IMR-90 (cell line): ENCODE measurements at regions not wholly inside any gene's neighbourhood (a gene's known extent, or its start where the extent isn't known, plus 50 kb on each side); places are given as distances from the start of the nearest gene placed in this dataset.

ENCODE experiments used
- ATAC-seq: fragments of 200-7000 bp; cut with Tn5 transposase; 2 replicates; pipeline ENCODE4 v1.9.1; 2020; ENCODE audit warnings: low read depth, mild to moderate bottlenecking, moderate library complexity
- BruUV-seq: library from RNA; stranded (reverse); fragments of 400-500 nt; replicated peaks from 2 replicates; lab custom pipeline; 2021; lab: Mats Ljungman, UMichigan
- CTCF ChIA-PET: fragments of 300-600 bp; formaldehyde crosslinking; extraction: SDS; loops from one replicate; lab custom pipeline; 2021; ENCODE audit warnings: antibody characterized with exemption; lab: Yijun Ruan, JAX
- POLR2A ChIA-PET: fragments of 300-600 bp; sonication (Branson Sonifier 250); formaldehyde crosslinking; loops from one replicate; lab custom pipeline; 2022; ENCODE audit warnings: antibody characterized with exemption; ENCODE audit not compliant: unreplicated experiment; lab: Charles Lee
- DNase-seq: peaks from one replicate; pipeline ENCODE4 v3.0.0; 2013
- H2AFZ ChIP-seq: replicated peaks from 2 replicates; pipeline ENCODE3; 2013; ENCODE audit warnings: low read length, mild to moderate bottlenecking; ENCODE audit not compliant: poor library complexity
- H2AK5ac ChIP-seq: 2 replicates; pipeline ENCODE4 v1.6.1; 2013; ENCODE audit warnings: low read depth, low read length, inconsistent platforms
- H2AK9ac ChIP-seq: replicated peaks from 2 replicates; pipeline ENCODE3; 2013; ENCODE audit warnings: mild to moderate bottlenecking, low read depth, low read length, moderate library complexity; ENCODE audit not compliant: poor library complexity
- H2BK120ac ChIP-seq: 2 replicates; pipeline ENCODE4 v1.6.1; 2013; ENCODE audit warnings: low read depth, low read length, inconsistent platforms
- H2BK15ac ChIP-seq: 3 replicates; pipeline ENCODE4 v1.6.1; 2013; ENCODE audit warnings: low read depth, low read length, inconsistent platforms
- H2BK20ac ChIP-seq: 2 replicates; pipeline ENCODE4 v1.6.1; 2013; ENCODE audit warnings: low read depth, mild to moderate bottlenecking, inconsistent platforms, low read length, moderate library complexity
- H2BK5ac ChIP-seq: 2 replicates; pipeline ENCODE4 v1.6.1; 2013; ENCODE audit warnings: mild to moderate bottlenecking, low read depth, low read length, inconsistent platforms; ENCODE audit not compliant: poor library complexity, severe bottlenecking
- H3K14ac ChIP-seq: replicated peaks from 2 replicates; pipeline ENCODE4 v1.6.1; 2013; ENCODE audit warnings: low read depth, low read length, inconsistent platforms
- H3K18ac ChIP-seq: 2 replicates; pipeline ENCODE4 v1.6.1; 2013; ENCODE audit warnings: low read depth, low read length, control low read depth
- H3K23ac ChIP-seq: 2 replicates; pipeline ENCODE4 v1.6.1; 2013; ENCODE audit warnings: low read depth, low read length, inconsistent platforms
- H3K27ac ChIP-seq: 2 replicates; pipeline ENCODE4 v1.5.1; 2013; ENCODE audit warnings: mild to moderate bottlenecking, control low read depth, low read length; ENCODE audit not compliant: insufficient read depth
- H3K27me3 ChIP-seq: 2 replicates; pipeline ENCODE4 v1.6.1; 2013; ENCODE audit warnings: low read length; ENCODE audit not compliant: control insufficient read depth, insufficient read depth
- H3K36me3 ChIP-seq: 2 replicates; pipeline ENCODE4 v1.6.1; 2013; ENCODE audit warnings: low read length, mixed read lengths; ENCODE audit not compliant: control insufficient read depth, insufficient read depth
- H3K4ac ChIP-seq: 2 replicates; pipeline ENCODE4 v1.6.1; 2013; ENCODE audit warnings: low read depth, low read length, inconsistent platforms
- H3K4me1 ChIP-seq: 2 replicates; pipeline ENCODE4 v1.6.1; 2013; ENCODE audit warnings: low read length, mixed read lengths; ENCODE audit not compliant: control insufficient read depth, insufficient read depth
- H3K4me2 ChIP-seq: 2 replicates; pipeline ENCODE4 v1.6.1; 2013; ENCODE audit warnings: low read depth, mild to moderate bottlenecking, control low read depth, low read length, moderate library complexity
- H3K4me3 ChIP-seq: 2 replicates; pipeline ENCODE4 v1.5.1; 2013; ENCODE audit warnings: low read depth, mild to moderate bottlenecking, control low read depth, low read length, moderate library complexity; ENCODE audit not compliant: insufficient read depth
- H3K56ac ChIP-seq: 2 replicates; pipeline ENCODE4 v1.6.1; 2013; ENCODE audit warnings: low read length, inconsistent platforms; ENCODE audit not compliant: insufficient read depth; ENCODE audit errors: extremely low read depth
- H3K79me1 ChIP-seq, 2 experiments: 2 replicates each; pipeline ENCODE4 v1.6.1; 2013; ENCODE audit warnings: low read length in 2 of 2, inconsistent platforms in 1 of 2, low read depth in 1 of 2
- H3K9ac ChIP-seq: 2 replicates; pipeline ENCODE4 v1.6.1; 2013; ENCODE audit warnings: low read depth, low read length, control low read depth
- H3K9me1 ChIP-seq: 2 replicates; pipeline ENCODE4 v1.6.1; 2013; ENCODE audit warnings: low read length, inconsistent platforms; ENCODE audit not compliant: insufficient read depth
- H3K9me3 ChIP-seq: 2 replicates; pipeline ENCODE4 v1.6.1; 2013; ENCODE audit warnings: low read length; ENCODE audit not compliant: control insufficient read depth, insufficient read depth
- H4K20me1 ChIP-seq: 2 replicates; pipeline ENCODE4 v1.6.1; 2013; ENCODE audit warnings: low read length, inconsistent platforms; ENCODE audit not compliant: insufficient read depth
- H4K5ac ChIP-seq: 2 replicates; pipeline ENCODE4 v1.6.1; 2013; ENCODE audit warnings: mild to moderate bottlenecking, low read depth, low read length, control low read depth
- H4K8ac ChIP-seq, 2 experiments: 2 replicates each; pipeline ENCODE4 v1.6.1; 2013; ENCODE audit warnings: low read depth in 2 of 2, low read length in 2 of 2, control low read depth in 1 of 2, inconsistent platforms in 1 of 2
- H4K91ac ChIP-seq: 2 replicates; pipeline ENCODE4 v1.6.1; 2013; ENCODE audit warnings: low read depth, low read length, inconsistent platforms; ENCODE audit not compliant: insufficient read depth
- MAZ ChIP-seq: IDR thresholded peaks from 2 replicates; pipeline ENCODE4 v1.6.1; 2012; ENCODE audit warnings: low read depth, mild to moderate bottlenecking, low read length, improper control_type of control experiment, moderate library complexity, borderline replicate concordance
- USF2 ChIP-seq: fragments of 150-350 bp; IDR thresholded peaks from 2 replicates; pipeline ENCODE4 v1.6.1; 2017; ENCODE audit warnings: mild to moderate bottlenecking, antibody characterized with exemption, low read length, low read depth
- WGBS, 2 experiments: methylation state at CpG; one replicate each; pipeline versions ENCODE4 v1.1.5 to v1.1.7; 2013; ENCODE audit warnings: missing lambda C conversion rate in 2 of 2; ENCODE audit not compliant: insufficient read length in 1 of 2; ENCODE audit errors: extremely low coverage in 2 of 2; 5-methylcytosine and 5-hydroxymethylcytosine counted together
- dilution Hi-C: fragments of 300-500 bp; cut with HindIII; formaldehyde crosslinking; loops from one replicate; pipeline ENCODE4 v1.14.3; 2018; ENCODE audit warnings: low sequenced_read_pairs; ENCODE audit not compliant: unreplicated experiment
- in situ Hi-C: fragments of 300-500 bp; cut with MboI; formaldehyde crosslinking; loops from 3 replicates; pipeline ENCODE4 v1.14.3; 2019; ENCODE audit warnings: low sequenced_read_pairs, inconsistent platforms, mixed read lengths
- intact Hi-C: fragments of 100-400 bp; cut with micrococcal nuclease; formaldehyde crosslinking; loops from 2 replicates; pipeline ENCODE4 v1.10.0; 2022

- no peak overlapping the region for H4K8ac ChIP-seq
- DNase-seq (no peak), ATAC-seq (no peak)
- H3K27me3 ChIP-seq, result no peaks in the 10 kb centered on the region
- H3K9ac ChIP-seq, result no peak overlapping the region
- H2AK5ac ChIP-seq, result no peak overlapping the region
- H2BK120ac ChIP-seq, result no peak overlapping the region
- H3K56ac ChIP-seq, result no peak overlapping the region
- no peak overlapping the region for H2AFZ ChIP-seq
- no peak overlapping the region for H2BK5ac ChIP-seq
- no peaks in the 10 kb centered on the region for H4K20me1 ChIP-seq
- whole genome bisulfite sequencing, 2 experiments, result no CpG with 5 or more reads among the region's 2 CpGs
- H3K4me2 ChIP-seq, result no peak overlapping the region
- no peak overlapping the region for H4K91ac ChIP-seq
- no peak for TF ChIP-seq MAZ
- no peak for TF ChIP-seq USF2
- H3K36me3 ChIP-seq, result no peaks in the 10 kb centered on the region
- no peak overlapping the region for H3K18ac ChIP-seq
- intact Hi-C loops (no loop called here), in situ Hi-C loops (no loop called here), dilution Hi-C loops (no loop called here)
- no peak overlapping the region for H2BK15ac ChIP-seq
- H2BK20ac ChIP-seq, result no peak overlapping the region
- CTCF ChIA-PET, result no interaction called here
- no peak overlapping the region for H3K4ac ChIP-seq
- no TSS peak for BruUV-seq
- no peak overlapping the region for H4K5ac ChIP-seq
- 0 out of 2 replicates have a peak, but pooled peaks cover 6% of the 10 kb centered on the region for H3K9me3 ChIP-seq
- no peak overlapping the region for H2AK9ac ChIP-seq
- H3K27ac ChIP-seq, result no peak overlapping the region
- POLR2A ChIA-PET, result no interaction called here
- H3K14ac ChIP-seq, result no peak overlapping the region
- peaks cover 2% of the 10 kb centered on the region; the same call in 1 of the 2 replicates for H3K4me1 ChIP-seq
- no peaks in the 10 kb centered on the region for H3K79me1 ChIP-seq
- no peak overlapping the region for H3K23ac ChIP-seq
- H3K9me1 ChIP-seq, result no peaks in the 10 kb centered on the region
- no peak overlapping the region for H3K4me3 ChIP-seq
Observed at GRCh38 chr3:176399193-176399592, 798.1 kb downstream of the TBL1XR1 start.
